ENCODE measurements at regions not wholly inside any gene's neighbourhood (a gene's known extent, or its start where the extent isn't known, plus 50 kb on each side); places are given as distances from the start of the nearest gene placed in this dataset.

GRCh38 chr14:94921882-94922585 lies 152.1 kb upstream of the GSC start:
- no peak for DNase-seq

- DNase-seq: no peak
Observed at GRCh38 chr14:94921456-94921855, 151.5 kb upstream of the GSC start.

GRCh38 chr14:94919896-94920295 lies 150.0 kb upstream of the GSC start:
- DNase-seq: no peak

- DNase-seq: no peak
Observed at GRCh38 chr14:94918896-94919295, 149.0 kb upstream of the GSC start.

GRCh38 chr14:94917041-94917600 lies 147.2 kb upstream of the GSC start:
- no peak for DNase-seq

- DNase-seq: no peak
Observed at GRCh38 chr14:94914191-94914590, 144.3 kb upstream of the GSC start.

GRCh38 chr14:94907626-94908261 lies 137.8 kb upstream of the GSC start:
- DNase-seq: no peak

- no peak for DNase-seq
Observed at GRCh38 chr14:94906991-94907587, 137.2 kb upstream of the GSC start.

GRCh38 chr14:94906577-94906976 lies 136.7 kb upstream of the GSC start:
- DNase-seq: no peak

- no peak for DNase-seq
Observed at GRCh38 chr14:94904636-94905035, 134.7 kb upstream of the GSC start.

GRCh38 chr14:94903883-94904282 lies 134.0 kb upstream of the GSC start:
- no peak for DNase-seq

- DNase-seq: no peak
Observed at GRCh38 chr14:94903338-94903737, 133.4 kb upstream of the GSC start.

- no peak for DNase-seq
Observed at GRCh38 chr14:94897561-94897960, 127.6 kb upstream of the GSC start.

- DNase-seq: no peak
Observed at GRCh38 chr14:94897082-94897481, 127.2 kb upstream of the GSC start.

- DNase-seq: no peak
Observed at GRCh38 chr14:94893411-94894160, 123.7 kb upstream of the GSC start.

- DNase-seq: no peak
Observed at GRCh38 chr14:94890785-94891184, 120.9 kb upstream of the GSC start.

- DNase-seq: no peak
Observed at GRCh38 chr14:94889520-94890312, 119.8 kb upstream of the GSC start.

GRCh38 chr14:94888121-94888520 lies 118.2 kb upstream of the GSC start:
- DNase-seq: no peak

GRCh38 chr14:94887591-94887990 lies 117.7 kb upstream of the GSC start:
- DNase-seq: no peak

GRCh38 chr14:94886931-94887330 lies 117.0 kb upstream of the GSC start:
- no peak for DNase-seq

- DNase-seq: peak; percentile 59
Observed at GRCh38 chr14:94885481-94886155, 115.7 kb upstream of the GSC start.
